ENCODE measurements at regions not wholly inside any gene's neighbourhood (a gene's known extent, or its start where the extent isn't known, plus 50 kb on each side); places are given as distances from the start of the nearest gene placed in this dataset.

GRCh38 chr3:908839-909238 lies 184.0 kb upstream of the CNTN6 start:
- TF ChIP-seq SUZ12 (IDR thresholded peaks at IDR 0.05; ENCODE audit: extremely low read depth, insufficient read depth, insufficient read length): no peak
- TF ChIP-seq YY1 (IDR thresholded peaks at IDR 0.05; ENCODE audit: insufficient read depth, insufficient read length): no peak

All from NT2/D1 (cell line).